Osteoblast (primary cell): ENCODE measurements at regions not wholly inside any gene's neighbourhood (a gene's known extent, or its start where the extent isn't known, plus 50 kb on each side); places are given as distances from the start of the nearest gene placed in this dataset.

Source experiments
- DNase-seq: peaks from one replicate; pipeline ENCODE4 v3.0.0; 2011; ENCODE audit warnings: low spot score, mixed read lengths; ENCODE audit not compliant: insufficient read length; ENCODE audit errors: missing footprints
- H2AFZ ChIP-seq: 2 replicates; pipeline ENCODE4 v1.6.0; 2011; ENCODE audit warnings: mild to moderate bottlenecking, low read length
- H3K27ac ChIP-seq: 2 replicates; pipeline ENCODE4 v1.5.1; 2011; ENCODE audit warnings: mild to moderate bottlenecking, low read depth, low read length, moderate library complexity
- H3K27me3 ChIP-seq: 2 replicates; pipeline ENCODE4 v1.6.0; 2012; ENCODE audit warnings: mild to moderate bottlenecking, control low read depth, inconsistent platforms, low read length, moderate library complexity; ENCODE audit not compliant: insufficient read depth
- H3K36me3 ChIP-seq: 2 replicates; pipeline ENCODE4 v1.5.1; 2011; ENCODE audit warnings: mild to moderate bottlenecking, low read length, control low read depth, moderate library complexity; ENCODE audit not compliant: insufficient read depth
- H3K4me1 ChIP-seq: 2 replicates; pipeline ENCODE4 v1.5.1; 2011; ENCODE audit warnings: mild to moderate bottlenecking, low read length, control low read depth, moderate library complexity; ENCODE audit not compliant: insufficient read depth
- H3K4me2 ChIP-seq: 2 replicates; pipeline ENCODE4 v1.6.0; 2011; ENCODE audit warnings: mild to moderate bottlenecking, low read length; ENCODE audit not compliant: insufficient read depth
- H3K4me3 ChIP-seq: fragments of 200-600 bp; sonication (generic); 3 replicates; pipeline ENCODE4 v1.5.1; 2012; ENCODE audit warnings: mild to moderate bottlenecking, low read length, inconsistent platforms; ENCODE audit not compliant: insufficient read depth
- H3K79me2 ChIP-seq: 2 replicates; pipeline ENCODE4 v1.6.0; 2012; ENCODE audit warnings: mild to moderate bottlenecking, low read length, control low read depth, inconsistent platforms; ENCODE audit not compliant: insufficient read depth
- H3K9me3 ChIP-seq: 2 replicates; pipeline ENCODE4 v1.5.1; 2011; ENCODE audit warnings: low read depth, low read length, control low read depth
- H4K20me1 ChIP-seq: 2 replicates; pipeline ENCODE4 v1.6.0; 2012; ENCODE audit warnings: mild to moderate bottlenecking, low read length, control low read depth; ENCODE audit not compliant: insufficient read depth
- TF ChIP-seq, protein P1 (sequence below): IDR thresholded peaks from 2 replicates; pipeline ENCODE4 v1.5.1; 2011; ENCODE audit warnings: mild to moderate bottlenecking, low read depth, low read length, moderate library complexity; ENCODE audit errors: extremely low read depth

DNA sequence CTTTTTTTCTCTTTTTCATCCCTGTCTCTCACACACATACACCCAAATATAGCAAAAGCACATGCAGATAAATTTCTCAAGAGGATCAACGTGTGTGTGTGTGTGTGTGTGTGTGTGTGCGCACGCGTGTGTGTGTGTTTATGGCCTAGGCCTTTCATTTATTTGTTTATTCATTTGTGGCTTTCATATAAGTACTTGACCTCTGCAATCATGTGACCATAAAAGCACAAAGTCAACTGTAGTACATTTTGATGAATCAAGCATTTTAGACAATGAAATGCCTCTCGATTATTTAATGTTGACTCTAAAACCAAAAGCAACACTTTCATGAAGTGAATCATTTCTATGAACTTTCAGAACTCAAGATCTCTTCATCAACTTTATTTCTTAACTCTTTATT, 194.1 kb upstream of the ADGRL2 start:
- no peaks in the 10 kb centered on the region for H3K4me1 ChIP-seq

GRCh38 chr1:81605023-81605422, 195.7 kb upstream of the ADGRL2 start:
- TF ChIP-seq, protein P1, sequence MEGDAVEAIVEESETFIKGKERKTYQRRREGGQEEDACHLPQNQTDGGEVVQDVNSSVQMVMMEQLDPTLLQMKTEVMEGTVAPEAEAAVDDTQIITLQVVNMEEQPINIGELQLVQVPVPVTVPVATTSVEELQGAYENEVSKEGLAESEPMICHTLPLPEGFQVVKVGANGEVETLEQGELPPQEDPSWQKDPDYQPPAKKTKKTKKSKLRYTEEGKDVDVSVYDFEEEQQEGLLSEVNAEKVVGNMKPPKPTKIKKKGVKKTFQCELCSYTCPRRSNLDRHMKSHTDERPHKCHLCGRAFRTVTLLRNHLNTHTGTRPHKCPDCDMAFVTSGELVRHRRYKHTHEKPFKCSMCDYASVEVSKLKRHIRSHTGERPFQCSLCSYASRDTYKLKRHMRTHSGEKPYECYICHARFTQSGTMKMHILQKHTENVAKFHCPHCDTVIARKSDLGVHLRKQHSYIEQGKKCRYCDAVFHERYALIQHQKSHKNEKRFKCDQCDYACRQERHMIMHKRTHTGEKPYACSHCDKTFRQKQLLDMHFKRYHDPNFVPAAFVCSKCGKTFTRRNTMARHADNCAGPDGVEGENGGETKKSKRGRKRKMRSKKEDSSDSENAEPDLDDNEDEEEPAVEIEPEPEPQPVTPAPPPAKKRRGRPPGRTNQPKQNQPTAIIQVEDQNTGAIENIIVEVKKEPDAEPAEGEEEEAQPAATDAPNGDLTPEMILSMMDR, result no peak
- H3K4me3 ChIP-seq, result no peak overlapping the region
- no peaks in the 10 kb centered on the region for H4K20me1 ChIP-seq
- no peak overlapping the region for H2AFZ ChIP-seq
- H3K36me3 ChIP-seq, result no peaks in the 10 kb centered on the region
- no peaks in the 10 kb centered on the region for H3K27me3 ChIP-seq
- H3K4me1 ChIP-seq, result no peaks in the 10 kb centered on the region
- no peaks in the 10 kb centered on the region for H3K79me2 ChIP-seq
- H3K27ac ChIP-seq, result no peak overlapping the region
- no peaks in the 10 kb centered on the region for H3K9me3 ChIP-seq
- no peak for DNase-seq
- H3K4me2 ChIP-seq, result no peak overlapping the region

More for the DNA sequence above, 194.1 kb upstream of the ADGRL2 start:
- TF ChIP-seq, protein P1, result no peak
- Histone ChIP-seq H3K27me3 (no peaks in the 10 kb centered on the region), H3K4me3 (no peak overlapping the region), H4K20me1 (no peaks in the 10 kb centered on the region), H3K27ac (no peak overlapping the region), H3K36me3 (no peaks in the 10 kb centered on the region), H2AFZ (no peak overlapping the region), H3K9me3 (no peaks in the 10 kb centered on the region), H3K4me2 (no peak overlapping the region), H3K79me2 (no peaks in the 10 kb centered on the region)
- DNase-seq, result no peak

DNA sequence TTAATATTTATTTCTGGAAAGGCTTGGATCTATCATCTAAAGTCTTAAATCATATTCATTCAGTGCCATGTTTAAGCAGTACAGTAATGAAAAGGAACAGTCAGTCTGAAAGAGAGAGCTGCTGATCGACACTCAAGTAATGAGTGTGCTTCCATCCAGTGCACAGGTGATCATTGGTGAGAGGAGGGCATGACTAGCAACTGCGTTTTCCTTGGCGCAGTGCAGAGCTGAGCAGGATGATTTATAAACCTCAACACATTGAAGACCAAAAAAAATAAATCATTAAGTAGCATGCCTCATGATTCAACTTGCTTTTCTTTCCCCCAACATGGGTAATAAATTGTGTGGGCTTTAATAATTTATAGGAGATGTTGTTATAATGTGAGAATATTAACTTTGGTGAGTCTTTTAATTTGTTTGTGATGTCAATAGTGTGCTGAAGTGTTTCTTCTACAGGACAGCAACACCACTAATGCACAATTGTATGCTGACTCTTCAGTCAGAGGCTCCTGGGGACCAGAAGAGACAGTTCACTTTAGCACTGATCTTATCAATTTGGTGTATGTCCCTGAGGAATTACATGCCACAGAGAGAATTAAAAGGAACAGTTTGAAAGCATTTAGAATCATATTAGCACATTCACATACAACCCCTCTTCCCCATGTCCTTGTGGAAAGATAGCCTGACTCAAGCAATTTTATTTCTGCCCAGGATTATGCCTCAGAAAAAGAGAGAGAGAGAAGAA, 199.7 kb upstream of the ADGRL2 start:
- no peaks in the 10 kb centered on the region for H4K20me1 ChIP-seq
- no peak overlapping the region for H3K4me2 ChIP-seq
- H3K79me2 ChIP-seq, result no peaks in the 10 kb centered on the region
- DNase-seq, result no peak
- H3K9me3 ChIP-seq, result no peaks in the 10 kb centered on the region
- H3K27ac ChIP-seq, result no peak overlapping the region
- no peak overlapping the region for H2AFZ ChIP-seq
- H3K4me3 ChIP-seq, result no peak overlapping the region
- no peaks in the 10 kb centered on the region for H3K36me3 ChIP-seq
- no peaks in the 10 kb centered on the region for H3K4me1 ChIP-seq
- H3K27me3 ChIP-seq, result no peaks in the 10 kb centered on the region
- TF ChIP-seq, protein P1, result no peak

DNA sequence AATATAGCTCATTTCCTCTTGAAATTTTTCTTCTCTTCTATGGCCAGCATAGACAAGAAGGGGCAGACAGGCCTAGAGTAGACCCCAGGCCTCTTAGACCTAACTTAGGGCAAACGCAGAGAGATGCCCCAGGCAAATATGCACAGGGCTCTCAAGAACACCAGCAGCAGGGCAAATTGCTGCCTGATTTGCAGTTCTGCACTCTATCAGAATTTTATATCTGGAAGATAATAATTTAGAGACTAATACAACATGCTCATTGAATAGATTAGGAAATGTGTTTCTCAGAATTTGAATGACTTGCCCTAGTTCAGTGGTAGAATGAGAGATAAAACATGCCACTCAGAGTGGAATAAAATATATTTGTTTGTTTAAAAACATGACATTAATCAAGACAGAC, 200.4 kb upstream of the ADGRL2 start:
- H3K9me3 ChIP-seq, result no peaks in the 10 kb centered on the region
- H3K27ac ChIP-seq, result no peak overlapping the region
- DNase-seq, result no peak
- H3K4me2 ChIP-seq, result no peak overlapping the region
- no peaks in the 10 kb centered on the region for H3K79me2 ChIP-seq
- TF ChIP-seq, protein P1, result no peak
- no peaks in the 10 kb centered on the region for H3K4me1 ChIP-seq
- H3K27me3 ChIP-seq, result no peaks in the 10 kb centered on the region
- no peaks in the 10 kb centered on the region for H3K36me3 ChIP-seq
- H4K20me1 ChIP-seq, result no peaks in the 10 kb centered on the region
- no peak overlapping the region for H3K4me3 ChIP-seq
- no peak overlapping the region for H2AFZ ChIP-seq
